CD14-positive monocyte (primary cell): ENCODE measurements at regions not wholly inside any gene's neighbourhood (a gene's known extent, or its start where the extent isn't known, plus 50 kb on each side); places are given as distances from the start of the nearest gene placed in this dataset.

Experiments
- DNase-seq, 3 donors: peaks; one replicate each; pipeline ENCODE4 v3.0.0-alpha.2; 2011 to 2022
- H2AFZ ChIP-seq: 2 replicates; pipeline ENCODE4 v1.6.0; 2012; ENCODE audit warnings: mild to moderate bottlenecking, low read depth, low read length, inconsistent platforms; ENCODE audit not compliant: insufficient read depth, poor library complexity, severe bottlenecking
- H3K27ac ChIP-seq, 2 donors: 1 replicate in 1 of 2; 2 replicates in 1 of 2; pipeline ENCODE4 v1.5.1; 2012 to 2013; ENCODE audit warnings: low read length in 2 of 2, control low read depth in 1 of 2, inconsistent platforms in 1 of 2, low read depth in 1 of 2, mild to moderate bottlenecking in 1 of 2
- H3K27me3 ChIP-seq, 2 donors: one replicate each; pipeline versions ENCODE4 v1.6.0 to v1.6.1; 2011 to 2013; ENCODE audit warnings: low read length in 2 of 2; ENCODE audit not compliant: control insufficient read depth in 2 of 2, insufficient read depth in 2 of 2
- H3K36me3 ChIP-seq, 2 donors: replicated peaks in 1 of 2; 1 replicate in 1 of 2; 2 replicates in 1 of 2; pipeline versions ENCODE4 v1.5.1 to v1.6.1; 2012 to 2013; ENCODE audit warnings: low read length in 2 of 2, control low read depth in 1 of 2, inconsistent platforms in 1 of 2, mild to moderate bottlenecking in 1 of 2; ENCODE audit not compliant: insufficient read depth in 2 of 2, control insufficient read depth in 1 of 2
- H3K4me1 ChIP-seq, 2 donors: 1 replicate in 1 of 2; 2 replicates in 1 of 2; pipeline versions ENCODE4 v1.5.1 to v1.6.1; 2012 to 2013; ENCODE audit warnings: low read length in 2 of 2, control low read depth in 1 of 2, inconsistent platforms in 1 of 2, mild to moderate bottlenecking in 1 of 2, moderate library complexity in 1 of 2; ENCODE audit not compliant: insufficient read depth in 2 of 2, control insufficient read depth in 1 of 2
- H3K4me2 ChIP-seq: replicated peaks from 2 replicates; pipeline ENCODE3; 2012; ENCODE audit warnings: low read length, moderate library complexity, mild to moderate bottlenecking; ENCODE audit not compliant: poor library complexity, severe bottlenecking; ENCODE audit errors: extremely low read depth
- H3K4me3 ChIP-seq, 3 experiments: fragments of 200-600 bp in 1 of 3; sonication (generic) in 1 of 3; replicated peaks in 1 of 3; 1 replicate in 2 of 3; 2 replicates in 1 of 3; pipeline ENCODE4 v1.5.1; 2011 to 2013; ENCODE audit warnings: low read length in 3 of 3, mild to moderate bottlenecking in 3 of 3, control low read depth in 2 of 3, low read depth in 2 of 3, inconsistent platforms in 1 of 3, moderate library complexity in 1 of 3
- H3K79me2 ChIP-seq: 2 replicates; pipeline ENCODE4 v1.6.0; 2012; ENCODE audit warnings: mild to moderate bottlenecking, control low read depth, inconsistent platforms, low read length, moderate library complexity; ENCODE audit not compliant: insufficient read depth
- H3K9ac ChIP-seq: 2 replicates; pipeline ENCODE4 v1.6.0; 2017; ENCODE audit warnings: low read length, mild to moderate bottlenecking; ENCODE audit not compliant: insufficient read depth, poor library complexity, severe bottlenecking
- H3K9me3 ChIP-seq, 2 donors: replicated peaks in 1 of 2; 1 replicate in 1 of 2; 2 replicates in 1 of 2; pipeline versions ENCODE4 v1.5.1 to v1.6.1; 2012 to 2013; ENCODE audit warnings: low read length in 2 of 2, control low read depth in 1 of 2; ENCODE audit not compliant: control insufficient read depth in 1 of 2, insufficient read depth in 1 of 2
- H4K20me1 ChIP-seq: 2 replicates; pipeline ENCODE4 v1.6.0; 2012; ENCODE audit warnings: mild to moderate bottlenecking, low read length, control low read depth, moderate library complexity; ENCODE audit not compliant: insufficient read depth
- H3K27ac Mint-ChIP-seq, 7 donors: one replicate each; pipeline ENCODE4 v1.8.0; 2020; ENCODE audit warnings: mild to moderate bottlenecking in 7 of 7, mixed read lengths in 7 of 7, moderate library complexity in 6 of 7, inconsistent platforms in 2 of 7
- H3K27me3 Mint-ChIP-seq, 3 donors: one replicate each; pipeline ENCODE4 v1.8.0; 2021 to 2022; ENCODE audit warnings: low read depth in 3 of 3, mild to moderate bottlenecking in 3 of 3, mixed read lengths in 3 of 3, moderate library complexity in 3 of 3, inconsistent platforms in 1 of 3
- H3K36me3 Mint-ChIP-seq, 2 donors: one replicate each; pipeline ENCODE4 v1.8.0; 2020; ENCODE audit warnings: mixed read lengths in 2 of 2, inconsistent platforms in 1 of 2, mild to moderate bottlenecking in 1 of 2
- H3K4me1 Mint-ChIP-seq: one replicate; pipeline ENCODE4 v1.8.0; 2020; ENCODE audit warnings: mild to moderate bottlenecking, mixed read lengths
- H3K4me3 Mint-ChIP-seq, 2 donors: one replicate each; pipeline ENCODE4 v1.8.0; 2020; ENCODE audit warnings: mild to moderate bottlenecking in 2 of 2, mixed read lengths in 2 of 2, moderate library complexity in 1 of 2
- H3K9me3 Mint-ChIP-seq, 7 donors: one replicate each; pipeline ENCODE4 v1.8.0; 2020 to 2022; ENCODE audit warnings: mixed read lengths in 7 of 7, mild to moderate bottlenecking in 6 of 7, moderate library complexity in 6 of 7, inconsistent platforms in 2 of 7
- WGBS: methylation state at CpG from one replicate; pipeline ENCODE4 v1.1.5; 2013; ENCODE audit warnings: missing lambda C conversion rate; ENCODE audit not compliant: insufficient coverage; 5-methylcytosine and 5-hydroxymethylcytosine counted together
- intact Hi-C, 2 donors: fragments of 100-400 bp; cut with micrococcal nuclease; formaldehyde crosslinking; loops; one replicate each; pipeline versions ENCODE4 v1.15.0 to v1.15.1; 2023
- TF ChIP-seq, protein P1 (sequence below): fragments of 200-600 bp; IDR thresholded peaks from one replicate; pipeline ENCODE4 v1.8.0; 2022; ENCODE audit warnings: antibody characterized with exemption, mild to moderate bottlenecking

DNA sequence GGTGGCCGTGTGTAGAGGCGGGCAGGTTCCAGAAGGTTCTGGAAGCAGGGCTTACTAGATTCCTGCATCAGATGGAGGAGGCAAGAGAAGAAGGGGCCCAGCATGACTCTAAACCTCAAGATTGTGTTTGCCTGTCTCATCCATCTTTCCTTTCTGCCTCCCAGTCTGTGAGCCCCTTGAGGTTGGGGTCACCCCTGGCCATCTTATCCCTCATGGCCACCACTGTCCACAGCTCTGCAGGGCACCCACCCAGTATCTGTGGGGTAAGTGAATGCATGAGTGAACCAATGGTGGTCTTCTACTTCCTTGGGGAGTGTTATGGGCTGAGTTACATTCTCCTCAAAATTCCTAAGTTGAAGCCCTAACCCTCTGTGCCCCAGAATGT, 79.3 kb downstream of the MYEOV start:
- Histone ChIP-seq H3K27me3 (no peaks in the 10 kb centered on the region), H3K27ac (no peak overlapping the region), H3K4me3 (no peak overlapping the region), H4K20me1 (no peaks in the 10 kb centered on the region), H3K79me2 (no peaks in the 10 kb centered on the region), H3K9me3 (no peaks in the 10 kb centered on the region), H3K4me1 (no peaks in the 10 kb centered on the region), H2AFZ (no peak overlapping the region), H3K4me2 (no peak overlapping the region), H3K9ac (no peak overlapping the region), H3K36me3 (no peaks in the 10 kb centered on the region)
- 100% methylated on average over 2 of the region's 2 CpGs for WGBS
- no peak for DNase-seq
- no peak overlapping the region for H3K27ac Mint-ChIP-seq
- H3K36me3 Mint-ChIP-seq = no peaks in the 10 kb centered on the region
- TF ChIP-seq, protein P1, sequence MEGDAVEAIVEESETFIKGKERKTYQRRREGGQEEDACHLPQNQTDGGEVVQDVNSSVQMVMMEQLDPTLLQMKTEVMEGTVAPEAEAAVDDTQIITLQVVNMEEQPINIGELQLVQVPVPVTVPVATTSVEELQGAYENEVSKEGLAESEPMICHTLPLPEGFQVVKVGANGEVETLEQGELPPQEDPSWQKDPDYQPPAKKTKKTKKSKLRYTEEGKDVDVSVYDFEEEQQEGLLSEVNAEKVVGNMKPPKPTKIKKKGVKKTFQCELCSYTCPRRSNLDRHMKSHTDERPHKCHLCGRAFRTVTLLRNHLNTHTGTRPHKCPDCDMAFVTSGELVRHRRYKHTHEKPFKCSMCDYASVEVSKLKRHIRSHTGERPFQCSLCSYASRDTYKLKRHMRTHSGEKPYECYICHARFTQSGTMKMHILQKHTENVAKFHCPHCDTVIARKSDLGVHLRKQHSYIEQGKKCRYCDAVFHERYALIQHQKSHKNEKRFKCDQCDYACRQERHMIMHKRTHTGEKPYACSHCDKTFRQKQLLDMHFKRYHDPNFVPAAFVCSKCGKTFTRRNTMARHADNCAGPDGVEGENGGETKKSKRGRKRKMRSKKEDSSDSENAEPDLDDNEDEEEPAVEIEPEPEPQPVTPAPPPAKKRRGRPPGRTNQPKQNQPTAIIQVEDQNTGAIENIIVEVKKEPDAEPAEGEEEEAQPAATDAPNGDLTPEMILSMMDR = no peak
- peaks cover 0 to 3% (median 0%) of the 10 kb centered on the region in 7 donors for H3K9me3 Mint-ChIP-seq
- intact Hi-C loops = no loop called here
- H3K27me3 Mint-ChIP-seq = peaks cover 4 to 5% (median 5%) of the 10 kb centered on the region in 3 donors
- no peak overlapping the region for H3K4me3 Mint-ChIP-seq
- H3K4me1 Mint-ChIP-seq = no peaks in the 10 kb centered on the region

DNA sequence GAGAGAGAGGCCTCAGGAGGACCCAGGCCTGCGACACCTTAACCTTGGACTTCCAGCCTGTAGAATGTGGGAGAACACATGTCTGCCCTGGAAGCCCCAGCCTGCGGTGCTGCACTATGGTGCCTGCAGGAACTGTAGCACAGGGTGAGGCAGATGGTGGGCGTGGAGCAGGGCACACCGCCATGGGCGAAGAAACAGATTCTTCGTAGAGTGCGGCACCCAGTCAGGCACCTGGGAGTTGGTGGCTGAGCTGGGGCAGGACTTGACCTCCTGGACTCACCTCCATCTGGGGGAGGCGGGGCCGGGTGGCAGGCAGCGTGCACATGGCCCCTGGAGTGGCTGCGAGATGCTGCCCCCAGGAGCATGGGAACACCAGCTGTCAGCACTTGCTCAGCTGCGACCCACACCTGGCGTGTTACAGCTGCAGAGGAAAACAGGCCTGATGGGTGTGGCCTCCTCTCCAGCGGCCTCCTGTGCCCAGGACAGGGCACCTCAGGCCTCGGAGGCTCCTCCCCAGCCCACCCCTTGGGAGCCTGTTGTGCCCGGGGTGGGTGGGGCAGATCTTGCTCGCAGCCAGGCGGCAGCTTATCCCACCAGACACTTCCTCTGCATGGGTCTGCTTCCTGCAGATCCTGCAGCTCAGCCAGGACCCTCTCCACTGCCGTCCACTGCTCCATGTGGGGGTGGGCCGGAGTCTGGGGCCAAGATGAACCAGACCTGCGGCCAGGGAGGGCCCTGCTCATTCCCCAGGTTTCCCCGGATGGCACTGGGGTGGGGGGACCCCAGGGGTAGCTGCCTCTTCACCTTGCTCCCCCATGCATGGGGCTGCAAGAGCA, 80.4 kb downstream of the MYEOV start:
- no peaks in the 10 kb centered on the region for H4K20me1 ChIP-seq
- intact Hi-C loops = no loop called here
- H3K36me3 ChIP-seq = no peaks in the 10 kb centered on the region
- no peaks in the 10 kb centered on the region for H3K27me3 ChIP-seq
- Mint-ChIP-seq H3K4me3 (no peak overlapping the region), H3K27ac (no peak overlapping the region), H3K27me3 (peaks cover 4 to 5% (median 5%) of the 10 kb centered on the region in 3 donors), H3K9me3 (peaks cover 0 to 3% (median 0%) of the 10 kb centered on the region in 7 donors), H3K36me3 (no peaks in the 10 kb centered on the region), H3K4me1 (peaks cover 3% of the 10 kb centered on the region)
- no peak for DNase-seq
- H3K4me2 ChIP-seq = no peak overlapping the region
- H3K27ac ChIP-seq = no peak overlapping the region
- no peaks in the 10 kb centered on the region for H3K79me2 ChIP-seq
- H3K4me1 ChIP-seq = no peaks in the 10 kb centered on the region
- no peak overlapping the region for H3K9ac ChIP-seq
- H3K9me3 ChIP-seq = no peaks in the 10 kb centered on the region
- H2AFZ ChIP-seq = no peak overlapping the region
- H3K4me3 ChIP-seq = no peak overlapping the region
- TF ChIP-seq, protein P1 = no peak
- WGBS = 49% methylated on average over 20 of the region's 22 CpGs
